A673 (cell line): ENCODE measurements at regions not wholly inside any gene's neighbourhood (a gene's known extent, or its start where the extent isn't known, plus 50 kb on each side); places are given as distances from the start of the nearest gene placed in this dataset.
A peak's percentile ranks its signal among the peaks of the same experiment; 100 is the strongest.

Experiments used
- BruUV-seq: library from RNA; stranded (reverse); fragments of 400-500 nt; replicated peaks from 2 replicates; lab custom pipeline; 2021; lab: Mats Ljungman, UMichigan
- CTCF ChIA-PET: fragments of 300-600 bp; sonication (Branson Sonifier 250); formaldehyde crosslinking; loops from one replicate; lab custom pipeline; 2022; ENCODE audit warnings: antibody characterized with exemption; lab: Charles Lee
- POLR2A ChIA-PET: fragments of 300-600 bp; sonication (Branson Sonifier 250); formaldehyde crosslinking; loops from one replicate; lab custom pipeline; 2022; ENCODE audit warnings: antibody characterized with exemption; ENCODE audit not compliant: low non-redundant PET; lab: Charles Lee
- DNase-seq: peaks from one replicate; pipeline ENCODE4 v3.0.0-alpha.2; 2015; ENCODE audit warnings: low spot score
- H3K27ac ChIP-seq: fragments of 200-600 bp; sonication (generic); 2 replicates; pipeline ENCODE4 v1.5.1; 2016; ENCODE audit warnings: mixed run types, low read depth, mild to moderate bottlenecking, mixed read lengths, antibody characterized with exemption, low read length; ENCODE audit not compliant: poor library complexity, severe bottlenecking
- H3K27me3 ChIP-seq: fragments of 200-600 bp; sonication (generic); replicated peaks from 2 replicates; pipeline ENCODE4 v1.6.1; 2017; ENCODE audit warnings: mixed run types, low read depth, mild to moderate bottlenecking, mixed read lengths, antibody characterized with exemption, low read length; ENCODE audit not compliant: insufficient read depth, poor library complexity
- H3K36me3 ChIP-seq: fragments of 200-600 bp; sonication (generic); 2 replicates; pipeline ENCODE4 v1.6.1; 2016; ENCODE audit warnings: mixed run types, mild to moderate bottlenecking, mixed read lengths, antibody characterized with exemption, low read length; ENCODE audit not compliant: insufficient read depth, poor library complexity, severe bottlenecking
- H3K4me1 ChIP-seq: fragments of 200-600 bp; sonication (generic); 2 replicates; pipeline ENCODE4 v1.6.1; 2017; ENCODE audit warnings: mixed run types, mild to moderate bottlenecking, mixed read lengths, antibody characterized with exemption, low read length; ENCODE audit not compliant: insufficient read depth, poor library complexity, severe bottlenecking
- H3K4me3 ChIP-seq: fragments of 200-600 bp; sonication (generic); 2 replicates; pipeline ENCODE4 v1.5.1; 2016; ENCODE audit warnings: low read depth, mixed run types, mild to moderate bottlenecking, mixed read lengths, low read length; ENCODE audit not compliant: poor library complexity, severe bottlenecking
- H3K9me3 ChIP-seq: fragments of 200-600 bp; sonication (generic); 2 replicates; pipeline ENCODE4 v1.6.1; 2016; ENCODE audit warnings: mixed run types, low read depth, mild to moderate bottlenecking, mixed read lengths, antibody characterized with exemption, low read length; ENCODE audit not compliant: poor library complexity, severe bottlenecking
- EZH2 ChIP-seq: fragments of 200-600 bp; sonication (generic); IDR thresholded peaks from 2 replicates; pipeline ENCODE4 v1.6.1; 2017; ENCODE audit warnings: borderline replicate concordance, low read depth, mild to moderate bottlenecking, mixed read lengths, antibody characterized with exemption, low read length; ENCODE audit not compliant: poor library complexity, severe bottlenecking
- intact Hi-C: fragments of 100-400 bp; cut with micrococcal nuclease; formaldehyde crosslinking; loops from one replicate; pipeline ENCODE4 v1.10.0; 2022; ENCODE audit not compliant: unreplicated experiment
- TF ChIP-seq, protein P1 (sequence below): fragments of 300-800, 200-600 bp; sonication (generic); conservative IDR thresholded peaks from 2 replicates; pipeline ENCODE4 v1.5.1; 2017; ENCODE audit warnings: low read depth, mild to moderate bottlenecking, antibody characterized with exemption, low read length, moderate library complexity, mixed read lengths

DNA sequence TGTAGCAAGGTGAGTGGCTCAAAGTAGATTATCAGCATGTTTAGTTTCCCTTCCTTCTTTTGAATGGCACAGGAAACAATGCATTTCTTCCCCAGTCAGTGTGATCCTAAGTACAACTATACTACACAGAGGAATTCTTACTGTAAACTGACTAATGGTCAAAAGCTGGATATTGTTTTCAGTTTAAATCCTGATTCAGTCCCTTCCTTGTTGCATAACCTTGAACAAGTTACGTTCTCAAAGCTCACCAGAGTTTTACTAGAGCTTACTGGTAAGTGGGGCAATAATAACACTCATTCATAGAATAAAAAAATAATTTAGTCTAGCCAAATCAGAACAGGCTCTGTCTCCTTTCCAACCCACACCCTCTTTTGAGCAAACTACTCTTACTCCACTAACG is 180.1 kb downstream of the POSTN start:
- H3K4me3 ChIP-seq = no peak overlapping the region
- no peaks in the 10 kb centered on the region for H3K27me3 ChIP-seq
- DNase-seq = no peak
- no peak overlapping the region for H3K27ac ChIP-seq
- intact Hi-C loops = no loop called here
- ChIA-PET CTCF (no interaction called here), POLR2A (no interaction called here)
- H3K9me3 ChIP-seq = no peaks in the 10 kb centered on the region
- H3K36me3 ChIP-seq = no peaks in the 10 kb centered on the region
- BruUV-seq = no TSS peak
- H3K4me1 ChIP-seq = no peaks in the 10 kb centered on the region
- TF ChIP-seq, protein P1, sequence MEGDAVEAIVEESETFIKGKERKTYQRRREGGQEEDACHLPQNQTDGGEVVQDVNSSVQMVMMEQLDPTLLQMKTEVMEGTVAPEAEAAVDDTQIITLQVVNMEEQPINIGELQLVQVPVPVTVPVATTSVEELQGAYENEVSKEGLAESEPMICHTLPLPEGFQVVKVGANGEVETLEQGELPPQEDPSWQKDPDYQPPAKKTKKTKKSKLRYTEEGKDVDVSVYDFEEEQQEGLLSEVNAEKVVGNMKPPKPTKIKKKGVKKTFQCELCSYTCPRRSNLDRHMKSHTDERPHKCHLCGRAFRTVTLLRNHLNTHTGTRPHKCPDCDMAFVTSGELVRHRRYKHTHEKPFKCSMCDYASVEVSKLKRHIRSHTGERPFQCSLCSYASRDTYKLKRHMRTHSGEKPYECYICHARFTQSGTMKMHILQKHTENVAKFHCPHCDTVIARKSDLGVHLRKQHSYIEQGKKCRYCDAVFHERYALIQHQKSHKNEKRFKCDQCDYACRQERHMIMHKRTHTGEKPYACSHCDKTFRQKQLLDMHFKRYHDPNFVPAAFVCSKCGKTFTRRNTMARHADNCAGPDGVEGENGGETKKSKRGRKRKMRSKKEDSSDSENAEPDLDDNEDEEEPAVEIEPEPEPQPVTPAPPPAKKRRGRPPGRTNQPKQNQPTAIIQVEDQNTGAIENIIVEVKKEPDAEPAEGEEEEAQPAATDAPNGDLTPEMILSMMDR = no peak
- TF ChIP-seq EZH2 = no peak

- H3K9me3 ChIP-seq = no peaks in the 10 kb centered on the region
- no peak overlapping the region for H3K4me3 ChIP-seq
- H3K27me3 ChIP-seq = no peaks in the 10 kb centered on the region
- POLR2A ChIA-PET = no interaction called here
- H3K36me3 ChIP-seq = no peaks in the 10 kb centered on the region
- no peak overlapping the region for H3K27ac ChIP-seq
- BruUV-seq = no TSS peak
- H3K4me1 ChIP-seq = no peaks in the 10 kb centered on the region
- CTCF ChIA-PET = no interaction called here
- no peak for TF ChIP-seq EZH2
- TF ChIP-seq, protein P1 = no peak
- intact Hi-C loops = no loop called here
- peak; percentile 11 for DNase-seq
Measured at GRCh38 chr13:37417060-37417441, 181.5 kb downstream of the POSTN start.

- Histone ChIP-seq H3K27ac (no peak overlapping the region), H3K4me3 (no peak overlapping the region), H3K4me1 (no peaks in the 10 kb centered on the region), H3K36me3 (no peaks in the 10 kb centered on the region), H3K9me3 (no peaks in the 10 kb centered on the region), H3K27me3 (no peaks in the 10 kb centered on the region)
- DNase-seq = no peak
- ChIA-PET POLR2A (no interaction called here), CTCF (no interaction called here)
- BruUV-seq = no TSS peak
- intact Hi-C loops = no loop called here
- TF ChIP-seq EZH2 = no peak
- TF ChIP-seq, protein P1 = no peak
Measured at GRCh38 chr13:37416291-37417059, 182.1 kb downstream of the POSTN start.
